Large intestine (tissue), 3 donors: ENCODE measurements at regions not wholly inside any gene's neighbourhood (a gene's known extent, or its start where the extent isn't known, plus 50 kb on each side); places are given as distances from the start of the nearest gene placed in this dataset.
"Not testable (repeated sequence)": the region's sequence is repeated elsewhere in the genome, so short reads cannot be mapped to it uniquely, and the experiment has no call there.

Experiments
- DNase-seq, 2 donors: peaks; one replicate each; pipeline versions ENCODE4 v3.0.0 to v3.0.0-alpha.2; 2013
- H3K27ac ChIP-seq: one replicate; pipeline ENCODE4 v1.5.1; 2013; ENCODE audit warnings: low read length
- H3K27me3 ChIP-seq: 2 replicates; pipeline ENCODE4 v1.6.1; 2013; ENCODE audit warnings: low read length; ENCODE audit not compliant: control insufficient read depth, insufficient read depth
- H3K36me3 ChIP-seq: 2 replicates; pipeline ENCODE4 v1.6.1; 2013; ENCODE audit warnings: low read length; ENCODE audit not compliant: control insufficient read depth, insufficient read depth
- H3K4me1 ChIP-seq: one replicate; pipeline ENCODE4 v1.6.1; 2013; ENCODE audit warnings: low read length; ENCODE audit not compliant: control insufficient read depth, insufficient read depth
- H3K4me3 ChIP-seq: one replicate; pipeline ENCODE4 v1.5.1; 2013; ENCODE audit warnings: low read length
- H3K9me3 ChIP-seq: one replicate; pipeline ENCODE4 v1.6.1; 2013; ENCODE audit warnings: mild to moderate bottlenecking, low read depth, low read length, moderate library complexity; ENCODE audit not compliant: control insufficient read depth
- WGBS: methylation state at CpG from one replicate; pipeline ENCODE4 v1.1.5; 2013; ENCODE audit warnings: low lambda C conversion rate; ENCODE audit not compliant: insufficient coverage; 5-methylcytosine and 5-hydroxymethylcytosine counted together

DNA sequence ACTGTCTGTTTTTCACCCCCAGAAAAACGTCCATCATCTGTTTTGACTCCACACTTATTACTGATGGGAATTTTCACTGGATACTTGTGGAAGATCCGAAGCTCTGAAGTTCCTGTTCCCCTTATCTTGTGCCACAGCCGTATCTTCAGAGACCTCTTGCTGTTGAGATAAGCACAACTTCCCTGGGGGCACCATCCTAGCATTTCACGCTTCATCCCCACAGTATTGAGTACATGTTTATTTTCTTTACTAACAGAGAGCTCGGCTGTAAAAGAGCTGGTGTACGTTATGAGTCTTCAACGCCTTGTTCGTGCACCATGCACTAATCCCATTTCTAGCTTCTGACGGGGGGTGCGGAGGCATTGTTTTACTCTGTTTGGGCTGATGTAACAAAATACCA lies 813.6 kb upstream of the EEF2KMT start:
- DNase-seq, result no peak
- H3K9me3 ChIP-seq, result no peaks in the 10 kb centered on the region
- H3K4me1 ChIP-seq, result no peaks in the 10 kb centered on the region
- H3K36me3 ChIP-seq, result no peaks in the 10 kb centered on the region
- H3K4me3 ChIP-seq, result no peak overlapping the region
- H3K27me3 ChIP-seq, result no peaks in the 10 kb centered on the region
- H3K27ac ChIP-seq, result no peak overlapping the region
- 0% methylated on average over 1 of the region's 10 CpGs for WGBS

GRCh38 chr16:5909556-5909955 lies 812.0 kb upstream of the EEF2KMT start:
- H3K36me3 ChIP-seq, H3K4me3 ChIP-seq, H3K9me3 ChIP-seq, DNase-seq, H3K27ac ChIP-seq, H3K27me3 ChIP-seq, H3K4me1 ChIP-seq: not testable (repeated sequence)
- no CpG with 5 or more reads among the region's 8 CpGs for WGBS

- no peak overlapping the region for H3K27ac ChIP-seq
- no peaks in the 10 kb centered on the region for H3K27me3 ChIP-seq
- H3K4me1 ChIP-seq, result no peaks in the 10 kb centered on the region
- H3K4me3 ChIP-seq, result no peak overlapping the region
- no peaks in the 10 kb centered on the region for H3K9me3 ChIP-seq
- H3K36me3 ChIP-seq, result no peaks in the 10 kb centered on the region
- WGBS, result 100% methylated on average over 1 of the region's 5 CpGs
- no peak for DNase-seq
Measured at GRCh38 chr16:5907544-5907943, 809.9 kb upstream of the EEF2KMT start.

GRCh38 chr16:5906351-5906750 lies 808.8 kb upstream of the EEF2KMT start:
- no peak overlapping the region for H3K27ac ChIP-seq
- no peaks in the 10 kb centered on the region for H3K9me3 ChIP-seq
- no CpG with 5 or more reads among the region's 6 CpGs for WGBS
- H3K27me3 ChIP-seq, result no peaks in the 10 kb centered on the region
- no peak for DNase-seq
- no peak overlapping the region for H3K4me3 ChIP-seq
- H3K4me1 ChIP-seq, result no peaks in the 10 kb centered on the region
- no peaks in the 10 kb centered on the region for H3K36me3 ChIP-seq

GRCh38 chr16:5905935-5906334 lies 808.3 kb upstream of the EEF2KMT start:
- Histone ChIP-seq H3K27ac (no peak overlapping the region), H3K4me1 (no peaks in the 10 kb centered on the region), H3K36me3 (no peaks in the 10 kb centered on the region), H3K27me3 (no peaks in the 10 kb centered on the region), H3K9me3 (no peaks in the 10 kb centered on the region), H3K4me3 (no peak overlapping the region)
- WGBS, result no CpG with 5 or more reads among the region's 4 CpGs
- no peak for DNase-seq

- Histone ChIP-seq H3K27me3 (no peaks in the 10 kb centered on the region), H3K27ac (no peak overlapping the region), H3K9me3 (no peaks in the 10 kb centered on the region), H3K4me3 (no peak overlapping the region), H3K36me3 (no peaks in the 10 kb centered on the region), H3K4me1 (no peaks in the 10 kb centered on the region)
- no peak for DNase-seq
- WGBS, result 100% methylated on average over 1 of the region's 13 CpGs
Measured at GRCh38 chr16:5903832-5904231, 806.2 kb upstream of the EEF2KMT start.

DNA sequence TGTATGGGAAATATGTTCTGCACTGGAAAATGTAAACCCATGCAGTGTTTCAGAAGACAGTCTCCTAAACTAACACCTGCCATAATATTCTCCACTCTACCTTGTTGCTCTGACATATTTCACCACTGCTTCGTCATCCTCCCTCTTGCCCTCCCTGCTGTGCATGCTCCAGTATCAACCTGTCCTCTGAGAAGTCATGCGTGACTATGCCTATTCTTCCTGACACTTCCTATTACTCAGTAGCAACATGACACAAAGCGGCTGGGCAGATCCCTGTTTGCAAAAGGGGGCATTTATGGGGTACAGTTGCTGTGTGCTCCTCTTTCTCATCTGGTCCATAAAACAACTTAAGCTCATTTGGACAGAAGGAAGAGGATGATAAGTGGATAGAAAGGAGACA lies 805.6 kb upstream of the EEF2KMT start:
- Histone ChIP-seq H3K36me3 (no peaks in the 10 kb centered on the region), H3K9me3 (no peaks in the 10 kb centered on the region), H3K27ac (no peak overlapping the region), H3K27me3 (no peaks in the 10 kb centered on the region), H3K4me3 (no peak overlapping the region), H3K4me1 (no peaks in the 10 kb centered on the region)
- WGBS, result no CpG with 5 or more reads among the region's 3 CpGs
- no peak for DNase-seq

DNA sequence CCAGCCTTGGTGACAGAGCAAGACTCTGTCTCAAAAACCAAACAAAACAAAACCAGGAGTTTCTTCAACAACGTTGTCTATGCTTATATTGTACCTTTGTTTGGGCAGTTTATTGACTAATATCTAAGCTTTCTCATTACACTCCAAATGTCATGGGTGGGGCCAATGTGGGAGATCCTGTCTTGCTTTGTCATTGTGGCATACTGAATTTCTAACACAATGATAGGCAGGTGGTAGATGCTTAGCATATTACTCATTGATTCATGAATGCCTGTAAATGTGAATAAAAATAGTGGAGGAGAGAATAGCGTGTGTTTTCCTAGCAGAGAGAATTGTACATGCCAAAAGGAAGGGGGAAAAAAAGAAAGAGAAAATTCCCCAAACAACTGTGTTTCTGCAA lies 802.5 kb upstream of the EEF2KMT start:
- no peaks in the 10 kb centered on the region for H3K9me3 ChIP-seq
- H3K36me3 ChIP-seq, result no peaks in the 10 kb centered on the region
- no peaks in the 10 kb centered on the region for H3K4me1 ChIP-seq
- no peak overlapping the region for H3K4me3 ChIP-seq
- DNase-seq, result no peak
- H3K27me3 ChIP-seq, result no peaks in the 10 kb centered on the region
- 88% methylated on average over 1 of the region's 2 CpGs for WGBS
- H3K27ac ChIP-seq, result no peak overlapping the region

DNA sequence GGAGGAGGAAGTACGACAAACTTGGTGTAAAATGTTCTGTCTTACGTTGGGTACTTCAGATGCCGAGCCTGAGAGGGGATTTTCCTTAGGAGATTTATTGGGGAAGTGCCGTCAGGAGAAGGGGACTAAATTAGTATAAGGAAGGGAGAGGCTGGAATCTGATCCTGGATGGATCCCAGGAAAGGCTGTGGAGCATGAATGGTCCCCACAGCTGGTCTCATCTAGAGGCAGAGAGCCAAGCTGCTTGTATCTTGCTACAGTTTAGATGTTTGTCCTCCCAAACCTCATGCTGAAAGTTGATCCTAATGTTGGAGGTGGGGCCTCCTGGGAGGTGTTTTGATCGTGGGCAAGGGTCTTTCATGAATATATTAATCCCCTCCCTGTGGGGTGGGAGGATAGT lies 798.4 kb upstream of the EEF2KMT start:
- no peaks in the 10 kb centered on the region for H3K9me3 ChIP-seq
- WGBS, result 60% methylated on average over 1 of the region's 5 CpGs

DNA sequence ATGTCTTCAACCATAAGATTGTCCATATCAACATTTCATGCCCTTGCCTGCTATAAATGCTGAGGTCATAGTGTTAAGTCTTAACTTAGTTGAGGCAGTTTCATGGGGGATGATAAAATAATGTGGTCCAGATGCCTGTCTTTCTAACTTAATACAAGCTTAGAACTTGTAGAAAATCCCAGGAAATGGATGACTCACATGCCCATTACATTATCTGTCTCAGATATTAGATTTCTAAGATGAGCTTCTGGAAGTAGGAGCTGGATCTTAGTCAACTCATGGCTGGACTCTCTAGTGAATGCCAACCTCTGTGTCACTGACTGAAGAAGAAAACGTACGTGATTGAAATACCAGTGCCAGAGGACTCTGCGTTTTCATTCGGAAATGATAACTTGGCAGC lies 797.5 kb upstream of the EEF2KMT start:
- no peak overlapping the region for H3K4me3 ChIP-seq
- H3K9me3 ChIP-seq, result no peaks in the 10 kb centered on the region
- no peaks in the 10 kb centered on the region for H3K27me3 ChIP-seq
- no peaks in the 10 kb centered on the region for H3K4me1 ChIP-seq
- no peak overlapping the region for H3K27ac ChIP-seq
- DNase-seq, result no peak
- 80% methylated on average over 4 of the region's 4 CpGs for WGBS
- H3K36me3 ChIP-seq, result no peaks in the 10 kb centered on the region

More for the DNA sequence above, 798.4 kb upstream of the EEF2KMT start:
- Histone ChIP-seq H3K36me3 (no peaks in the 10 kb centered on the region), H3K27ac (no peak overlapping the region), H3K4me1 (no peaks in the 10 kb centered on the region), H3K4me3 (no peak overlapping the region), H3K27me3 (no peaks in the 10 kb centered on the region)
- DNase-seq, result no peak

- Histone ChIP-seq H3K9me3 (no peaks in the 10 kb centered on the region), H3K27ac (no peak overlapping the region), H3K27me3 (no peaks in the 10 kb centered on the region), H3K36me3 (no peaks in the 10 kb centered on the region), H3K4me1 (no peaks in the 10 kb centered on the region), H3K4me3 (no peak overlapping the region)
- 100% methylated on average over 1 of the region's 7 CpGs for WGBS
- no peak for DNase-seq
Measured at GRCh38 chr16:5891296-5891695, 793.7 kb upstream of the EEF2KMT start.
